H9 (cell line): ENCODE measurements at regions not wholly inside any gene's neighbourhood (a gene's known extent, or its start where the extent isn't known, plus 50 kb on each side); places are given as distances from the start of the nearest gene placed in this dataset.

Source experiments
- DNase-seq: peaks from one replicate; pipeline ENCODE4 v3.0.0-alpha.2; 2017
- H2AFZ ChIP-seq: one replicate; pipeline ENCODE4 v1.6.1; 2013; ENCODE audit warnings: mild to moderate bottlenecking, low read length, control low read depth, moderate library complexity
- H2AK5ac ChIP-seq: 2 replicates; pipeline ENCODE4 v1.6.1; 2013; ENCODE audit warnings: low read length, control low read depth, mixed read lengths; ENCODE audit not compliant: insufficient read length
- H2BK120ac ChIP-seq: one replicate; pipeline ENCODE4 v1.6.1; 2013; ENCODE audit warnings: low read depth, mild to moderate bottlenecking, low read length, control low read depth, inconsistent platforms; ENCODE audit not compliant: poor library complexity, severe bottlenecking
- H2BK12ac ChIP-seq: 2 replicates; pipeline ENCODE4 v1.6.1; 2013; ENCODE audit warnings: low read length, control low read depth, mixed read lengths, low read depth; ENCODE audit not compliant: insufficient read length
- H2BK15ac ChIP-seq: 2 replicates; pipeline ENCODE4 v1.6.1; 2013; ENCODE audit warnings: low read depth, low read length, control low read depth
- H2BK20ac ChIP-seq: one replicate; pipeline ENCODE4 v1.6.1; 2013; ENCODE audit warnings: low read depth, mild to moderate bottlenecking, low read length, control low read depth, inconsistent platforms; ENCODE audit not compliant: poor library complexity, severe bottlenecking
- H2BK5ac ChIP-seq: 2 replicates; pipeline ENCODE4 v1.6.1; 2013; ENCODE audit warnings: low read length, control low read depth, mixed read lengths; ENCODE audit not compliant: insufficient read length
- H3K14ac ChIP-seq: 2 replicates; pipeline ENCODE4 v1.6.1; 2013; ENCODE audit warnings: low read length, control low read depth; ENCODE audit not compliant: insufficient read depth
- H3K18ac ChIP-seq: 2 replicates; pipeline ENCODE4 v1.6.1; 2013; ENCODE audit warnings: low read depth, mild to moderate bottlenecking, mixed read lengths, low read length, control low read depth; ENCODE audit not compliant: insufficient read length
- H3K23ac ChIP-seq: 2 replicates; pipeline ENCODE4 v1.6.1; 2013; ENCODE audit warnings: low read length, control low read depth, mixed read lengths, low read depth; ENCODE audit not compliant: insufficient read length
- H3K23me2 ChIP-seq: 2 replicates; pipeline ENCODE4 v1.6.1; 2013; ENCODE audit warnings: low read depth, mild to moderate bottlenecking, mixed read lengths, low read length, control low read depth; ENCODE audit not compliant: insufficient read length, poor library complexity, severe bottlenecking
- H3K27ac ChIP-seq: 2 replicates; pipeline ENCODE4 v1.5.1; 2013; ENCODE audit warnings: low read length, control low read depth, mixed read lengths, low read depth; ENCODE audit not compliant: insufficient read length
- H3K27me3 ChIP-seq: 2 replicates; pipeline ENCODE4 v1.6.1; 2013; ENCODE audit warnings: low read length, control low read depth, inconsistent platforms; ENCODE audit not compliant: insufficient read depth
- H3K4ac ChIP-seq: 2 replicates; pipeline ENCODE4 v1.6.1; 2013; ENCODE audit warnings: low read depth, mild to moderate bottlenecking, control low read depth, inconsistent platforms, low read length, moderate library complexity
- H3K4me1 ChIP-seq: 2 replicates; pipeline ENCODE4 v1.6.1; 2013; ENCODE audit warnings: low read length, control low read depth, inconsistent platforms; ENCODE audit not compliant: insufficient read depth
- H3K4me2 ChIP-seq: 2 replicates; pipeline ENCODE4 v1.6.1; 2013; ENCODE audit warnings: low read length, control low read depth, mixed read lengths; ENCODE audit not compliant: insufficient read length, insufficient read depth
- H3K56ac ChIP-seq: 2 replicates; pipeline ENCODE4 v1.6.1; 2013; ENCODE audit warnings: low read depth, mild to moderate bottlenecking, mixed read lengths, low read length, control low read depth; ENCODE audit not compliant: insufficient read length
- H3K79me1 ChIP-seq: 2 replicates; pipeline ENCODE4 v1.6.1; 2013; ENCODE audit warnings: low read depth, mild to moderate bottlenecking, moderate library complexity, low read length, control low read depth, inconsistent platforms; ENCODE audit not compliant: insufficient read depth, poor library complexity, severe bottlenecking
- H3K79me2 ChIP-seq: 2 replicates; pipeline ENCODE4 v1.6.1; 2013; ENCODE audit warnings: low read length, control low read depth, inconsistent platforms; ENCODE audit not compliant: insufficient read depth
- H3K9ac ChIP-seq: 2 replicates; pipeline ENCODE4 v1.6.1; 2013; ENCODE audit warnings: low read length, control low read depth, mixed read lengths; ENCODE audit not compliant: insufficient read length; ENCODE audit errors: extremely low read depth
- H3K9me3 ChIP-seq: one replicate; pipeline ENCODE4 v1.6.1; 2013; ENCODE audit warnings: low read depth, low read length, inconsistent platforms; ENCODE audit not compliant: control insufficient read depth
- H3T11ph ChIP-seq: one replicate; pipeline ENCODE4 v1.6.1; 2013; ENCODE audit warnings: mild to moderate bottlenecking, low read length, control low read depth, inconsistent platforms
- H4K20me1 ChIP-seq: one replicate; pipeline ENCODE4 v1.6.1; 2013; ENCODE audit not compliant: control insufficient read depth, insufficient read length, insufficient read depth
- H4K5ac ChIP-seq: 2 replicates; pipeline ENCODE4 v1.6.1; 2013; ENCODE audit warnings: low read depth, mild to moderate bottlenecking, mixed read lengths, low read length, control low read depth; ENCODE audit not compliant: insufficient read length
- H4K8ac ChIP-seq: replicated peaks from 2 replicates; pipeline ENCODE4 v1.6.1; 2013; ENCODE audit warnings: low read length, control low read depth, mixed read lengths, low read depth; ENCODE audit not compliant: insufficient read length
- H4K91ac ChIP-seq: 2 replicates; pipeline ENCODE4 v1.6.1; 2013; ENCODE audit warnings: low read depth, mild to moderate bottlenecking, moderate library complexity, mixed read lengths, low read length, control low read depth; ENCODE audit not compliant: insufficient read length
- H3K27ac Mint-ChIP-seq, 3 experiments: 2 replicates in 2 of 3; 3 replicates in 1 of 3; pipeline ENCODE4 v1.8.0; 2020 to 2021; ENCODE audit warnings: mixed read lengths in 3 of 3, mild to moderate bottlenecking in 1 of 3, moderate library complexity in 1 of 3
- H3K27me3 Mint-ChIP-seq: 2 replicates; pipeline ENCODE4 v1.8.0; 2021; ENCODE audit warnings: low read depth, mild to moderate bottlenecking, moderate library complexity, mixed read lengths
- H3K36me3 Mint-ChIP-seq, 3 experiments: 2 replicates in 2 of 3; 3 replicates in 1 of 3; pipeline ENCODE4 v1.8.0; 2020 to 2021; ENCODE audit warnings: low read depth in 3 of 3, mixed read lengths in 3 of 3; ENCODE audit not compliant: insufficient read depth in 1 of 3
- H3K4me1 Mint-ChIP-seq, 2 experiments: 2 replicates each; pipeline ENCODE4 v1.8.0; 2020; ENCODE audit warnings: mixed read lengths in 2 of 2
- H3K4me3 Mint-ChIP-seq, 2 experiments: 2 replicates in 1 of 2; 3 replicates in 1 of 2; pipeline ENCODE4 v1.8.0; 2020 to 2021; ENCODE audit warnings: mild to moderate bottlenecking in 2 of 2, mixed read lengths in 2 of 2, moderate library complexity in 1 of 2
- H3K9me3 Mint-ChIP-seq, 2 experiments: 2 replicates in 1 of 2; 3 replicates in 1 of 2; pipeline ENCODE4 v1.8.0; 2020; ENCODE audit warnings: mild to moderate bottlenecking in 2 of 2, mixed read lengths in 2 of 2, moderate library complexity in 1 of 2
- CTCF ChIP-seq: fragments of 200-600 bp; sonication (generic); conservative IDR thresholded peaks from 3 replicates; pipeline ENCODE4 v1.8.0; 2021; ENCODE audit warnings: antibody characterized with exemption, mild to moderate bottlenecking
- WGBS: extraction: QIAGEN DNeasy Blood & Tissue Kit; methylation state at CpG from one replicate; pipeline ENCODE4 v1.1.7; 2013; ENCODE audit warnings: missing lambda C conversion rate, low lambda C conversion rate, mixed read lengths; ENCODE audit not compliant: insufficient read length; ENCODE audit errors: extremely low coverage; 5-methylcytosine and 5-hydroxymethylcytosine counted together

- no peaks in the 10 kb centered on the region for H3K79me2 ChIP-seq
- no peak for TF ChIP-seq CTCF
- no peak overlapping the region for H4K91ac ChIP-seq
- H2BK120ac ChIP-seq: no peak overlapping the region
- H3K14ac ChIP-seq: no peak overlapping the region
- H3K23ac ChIP-seq: no peak overlapping the region
- H3K9ac ChIP-seq: no peak overlapping the region
- DNase-seq: no peak
- Mint-ChIP-seq H3K9me3 (peaks cover 22 to 26% of the 10 kb centered on the region in 2 experiments), H3K4me3 (no peak overlapping the region), H3K4me1 (no peaks in the 10 kb centered on the region), H3K36me3 (peaks cover 11 to 22% (median 20%) of the 10 kb centered on the region in 3 experiments), H3K27ac (no peak overlapping the region), H3K27me3 (no peaks in the 10 kb centered on the region; the same call in none of the 2 replicates)
- no peak overlapping the region for H3K4me2 ChIP-seq
- no peak overlapping the region for H3K56ac ChIP-seq
- H2BK20ac ChIP-seq: no peak overlapping the region
- no peak overlapping the region for H2BK5ac ChIP-seq
- H3K4ac ChIP-seq: no peak overlapping the region
- no peaks in the 10 kb centered on the region for H3K79me1 ChIP-seq
- no peak overlapping the region for H3T11ph ChIP-seq
- peaks cover 15% of the 10 kb centered on the region for H3K9me3 ChIP-seq
- H4K20me1 ChIP-seq: no peaks in the 10 kb centered on the region
- no peak overlapping the region for H2AFZ ChIP-seq
- no peaks in the 10 kb centered on the region for H3K4me1 ChIP-seq
- H3K18ac ChIP-seq: no peak overlapping the region
- no peaks in the 10 kb centered on the region for H3K23me2 ChIP-seq
- no peak overlapping the region for H4K8ac ChIP-seq
- H2BK15ac ChIP-seq: no peak overlapping the region
- H3K27me3 ChIP-seq: no peaks in the 10 kb centered on the region; the same call in 1 of the 2 replicates
- H2AK5ac ChIP-seq: no peak overlapping the region
- H2BK12ac ChIP-seq: no peak overlapping the region
- H4K5ac ChIP-seq: no peak overlapping the region
- WGBS: no CpG with 5 or more reads among the region's 4 CpGs
- no peak overlapping the region for H3K27ac ChIP-seq
Observed at GRCh38 chr2:12227941-12228608, 481.6 kb downstream of the LPIN1 start.
